ENCODE measurements at regions not wholly inside any gene's neighbourhood (a gene's known extent, or its start where the extent isn't known, plus 50 kb on each side); places are given as distances from the start of the nearest gene placed in this dataset.

DNA sequence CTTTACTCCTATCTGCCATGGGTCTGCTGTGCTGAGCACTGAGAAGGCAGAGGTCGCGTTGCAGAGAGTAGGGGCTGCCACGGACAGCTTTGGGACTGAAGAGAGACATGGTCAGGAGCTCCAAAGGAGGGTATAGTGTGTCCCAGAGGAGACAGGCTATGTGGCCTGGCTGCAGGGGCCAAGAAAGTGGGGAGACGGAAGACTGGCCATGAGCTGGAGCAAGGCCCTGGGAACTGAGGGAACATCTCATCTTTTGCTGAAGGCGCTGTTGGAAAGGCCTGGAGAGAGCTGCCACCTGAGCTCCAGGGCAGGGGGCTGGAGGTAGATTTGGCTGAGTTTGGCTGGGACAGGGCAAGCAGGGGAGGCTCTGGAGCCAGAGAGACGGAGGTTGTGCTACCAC lies 55.8 kb upstream of the AJAP1 start:
- no peak for DNase-seq

DNA sequence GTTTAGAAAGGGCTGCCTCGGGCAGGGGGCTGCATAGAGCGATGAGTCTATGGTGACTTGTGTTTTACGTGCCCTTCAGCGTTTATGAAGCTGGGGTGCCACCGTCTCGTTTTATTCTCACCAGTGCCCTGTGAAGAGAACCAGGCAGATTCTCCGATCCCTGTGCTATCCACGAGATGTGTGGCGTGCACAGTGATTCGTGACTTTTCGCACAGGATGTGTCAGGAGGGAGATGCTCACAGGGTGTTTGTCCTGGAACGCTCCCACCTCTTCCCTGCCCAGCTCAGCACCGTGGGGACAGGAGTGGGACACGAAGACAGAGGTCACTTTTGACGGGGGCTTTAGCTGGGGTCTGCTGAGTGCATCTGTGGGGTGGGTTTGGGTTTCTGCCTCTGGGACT lies 54.9 kb upstream of the AJAP1 start:
- no peak for DNase-seq

DNA sequence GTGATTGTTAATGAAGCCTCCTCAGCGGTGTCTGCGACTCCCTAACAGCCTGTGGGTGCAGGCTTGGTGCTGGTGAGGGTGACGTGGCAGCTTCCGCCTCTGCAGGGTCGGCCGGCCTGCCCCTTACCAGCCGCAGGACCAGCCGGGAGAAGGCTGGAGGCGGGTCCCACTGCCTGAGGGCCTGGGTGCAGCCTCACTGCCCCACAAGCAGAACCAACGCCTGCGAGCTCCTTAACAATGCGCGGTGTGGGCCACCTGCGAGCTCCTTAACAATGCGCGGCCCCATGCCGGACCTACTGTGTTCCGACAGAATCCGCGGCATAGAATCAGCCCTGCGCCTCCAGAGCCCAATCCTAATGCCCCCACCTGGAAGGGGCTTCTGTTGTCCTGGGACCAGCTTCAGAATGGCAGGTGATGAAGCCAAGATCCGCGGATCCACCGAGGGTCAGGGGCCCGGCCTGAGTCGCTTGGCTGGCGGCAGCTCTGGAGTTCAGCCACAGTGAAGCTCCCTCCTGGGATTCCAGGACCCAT lies 54.4 kb upstream of the AJAP1 start:
- DNase-seq, result no peak

DNA sequence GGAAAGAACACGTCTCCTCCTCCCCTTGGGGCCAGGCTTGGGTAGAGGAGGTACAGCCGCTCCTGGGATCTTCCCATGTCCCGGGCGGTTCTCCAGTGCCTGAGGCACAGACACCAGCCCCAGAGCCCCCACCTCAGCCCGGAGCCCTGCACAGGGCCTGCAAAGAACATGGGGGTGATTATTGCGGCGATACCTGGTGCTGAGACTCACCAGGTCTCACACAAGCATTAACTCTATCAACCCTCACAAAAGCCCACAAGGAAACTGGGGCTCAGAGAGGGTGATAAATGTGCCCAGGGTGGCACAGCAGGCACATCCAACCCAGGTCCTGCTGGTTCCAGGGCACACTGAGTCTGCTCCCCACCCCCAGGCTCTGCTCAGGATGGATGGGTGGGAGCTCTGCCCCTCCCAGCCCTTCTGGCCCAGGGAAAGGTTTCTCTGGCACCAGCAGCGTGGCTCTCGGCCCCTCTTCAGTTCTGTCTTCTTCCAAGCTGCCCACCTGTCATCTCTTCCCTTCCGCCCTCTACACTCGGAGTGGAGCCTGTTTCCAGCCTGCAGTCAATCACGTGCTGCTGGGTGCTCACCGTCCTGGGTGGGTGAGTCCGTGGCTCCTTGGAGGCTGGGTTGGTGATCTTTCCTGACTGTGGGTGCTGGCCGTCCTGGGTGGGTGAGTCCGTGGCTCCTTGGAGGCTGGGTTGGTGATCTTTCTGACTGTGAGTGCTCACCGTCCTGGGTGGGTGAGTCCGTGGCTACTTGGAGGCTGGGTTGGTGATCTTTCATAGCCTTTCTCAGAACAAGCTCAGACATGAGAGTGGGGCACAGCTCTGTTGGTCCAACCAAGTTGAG lies 53.6 kb upstream of the AJAP1 start:
- no peak for DNase-seq

DNA sequence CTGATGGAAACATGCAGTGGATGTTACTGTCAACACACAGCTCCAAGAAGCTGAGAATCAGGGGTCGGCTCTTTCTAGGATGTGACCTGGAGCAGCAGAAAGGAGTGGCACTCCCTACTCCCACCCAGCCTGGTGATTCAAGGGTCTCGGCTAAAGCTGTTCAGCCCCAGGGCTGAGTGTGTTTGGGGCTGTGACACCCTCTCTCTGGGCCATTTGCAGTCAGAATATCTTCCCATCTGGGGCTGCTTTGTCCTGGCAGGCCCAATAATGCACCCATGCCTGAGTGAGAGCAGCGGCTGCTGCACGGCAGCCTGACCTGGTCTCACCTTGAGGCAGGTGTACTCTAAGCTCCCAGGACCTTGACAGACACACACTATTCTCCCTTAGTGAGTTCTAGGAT lies 52.5 kb upstream of the AJAP1 start:
- no peak for DNase-seq

DNA sequence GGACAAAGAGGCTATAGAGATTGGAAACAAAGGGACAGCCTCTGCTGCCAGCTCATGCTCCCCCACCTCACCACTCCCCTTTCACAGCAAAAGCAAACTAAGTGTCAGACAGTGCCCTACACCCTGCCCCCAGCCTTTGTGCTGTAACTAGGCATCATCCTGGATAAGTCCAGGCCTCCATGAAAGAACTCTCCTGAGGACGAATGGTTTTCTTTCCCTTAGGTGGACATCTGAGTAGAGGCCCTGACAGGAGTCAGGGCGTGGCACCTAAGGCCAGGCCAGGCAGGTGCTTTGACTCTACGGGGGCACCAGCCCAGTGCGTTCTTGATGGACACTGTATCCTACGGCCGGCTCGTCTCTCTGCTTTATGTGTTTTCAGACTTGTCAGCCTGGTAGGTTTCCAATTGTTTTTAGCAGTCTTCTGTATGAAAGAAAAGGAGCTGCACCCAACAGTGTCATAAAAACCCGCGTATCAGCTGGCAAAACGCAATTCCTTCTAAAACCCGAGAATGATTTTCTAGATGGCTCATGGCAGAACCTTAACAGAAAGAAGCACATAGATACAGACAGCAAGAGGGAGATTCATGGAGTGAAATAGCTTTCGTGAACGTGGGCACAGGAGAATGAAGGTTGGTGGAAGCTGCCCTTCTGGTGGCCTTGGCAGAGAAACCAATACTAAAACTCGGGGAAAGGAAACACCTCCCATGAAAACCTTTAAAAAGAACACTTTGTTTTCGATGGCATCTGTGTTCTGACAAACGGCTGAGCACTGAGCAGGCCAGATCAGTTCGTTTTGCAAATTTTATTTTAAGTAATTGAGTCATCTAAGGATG lies 51.7 kb upstream of the AJAP1 start:
- DNase-seq, result no peak

DNA sequence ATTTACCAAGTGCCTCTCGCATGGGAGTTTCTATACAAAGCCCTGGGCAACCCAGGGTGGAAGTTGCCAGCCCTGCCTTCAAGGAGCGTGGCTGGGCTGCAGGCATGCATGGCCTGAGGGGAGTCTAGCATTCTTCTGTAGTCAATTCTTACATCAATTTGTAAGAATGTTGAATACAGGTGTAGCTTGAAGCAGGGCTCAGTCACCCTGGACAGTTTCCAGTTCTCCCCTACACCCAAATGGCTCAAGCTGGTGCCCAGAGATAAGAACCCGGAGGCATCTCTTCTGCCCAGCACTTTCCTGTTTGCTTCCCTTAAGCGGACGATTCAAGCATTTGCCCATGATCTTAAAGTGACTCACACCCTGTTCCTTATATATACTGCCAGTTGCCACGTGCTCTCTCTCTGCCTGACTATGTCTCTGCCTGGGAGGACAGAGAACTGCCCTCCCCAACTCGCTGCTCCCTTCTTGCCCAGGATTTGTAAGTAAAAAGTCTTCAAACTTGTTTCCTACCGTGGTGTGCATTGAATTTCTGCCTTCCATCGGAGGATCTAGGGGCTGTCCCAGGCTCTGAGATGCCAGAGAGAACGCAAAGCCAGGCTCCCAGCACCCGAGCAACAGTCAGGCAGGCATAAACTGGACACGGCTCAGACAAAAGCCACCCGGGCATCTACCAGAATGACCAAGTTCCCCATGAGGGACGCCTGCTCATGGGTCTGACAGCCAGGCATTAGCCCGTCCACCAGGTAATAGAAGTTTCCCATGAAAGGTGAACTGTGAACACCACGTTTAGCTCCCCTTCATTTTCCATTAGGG lies 50.9 kb upstream of the AJAP1 start:
- DNase-seq, result no peak

All from right forelimb (tissue), 1 donor.